Esophagus muscularis mucosa (tissue), 3 donors: ENCODE measurements at regions not wholly inside any gene's neighbourhood (a gene's known extent, or its start where the extent isn't known, plus 50 kb on each side); places are given as distances from the start of the nearest gene placed in this dataset.

Experiments
- POLR2A ChIP-seq: fragments of 450-650 bp; IDR thresholded peaks from one replicate; pipeline ENCODE4 v1.6.1; 2017; ENCODE audit warnings: antibody characterized with exemption, moderate library complexity, mild to moderate bottlenecking, low read depth
- POLR2AphosphoS5 ChIP-seq, 2 donors: sonication (generic); formaldehyde crosslinking; IDR thresholded peaks; one replicate each; pipeline ENCODE4 v1.6.1; 2017; ENCODE audit warnings: antibody characterized with exemption in 2 of 2
- TF ChIP-seq, protein P1 (sequence below), 3 experiments: fragments of 200-600 bp in 2 of 3; fragments of 450-650 bp in 1 of 3; sonication (generic) in 2 of 3; IDR thresholded peaks; one replicate each; pipeline ENCODE4 v1.5.1; 2017 to 2019; ENCODE audit warnings: antibody characterized with exemption in 3 of 3, mild to moderate bottlenecking in 2 of 3, moderate library complexity in 1 of 3

GRCh38 chr3:168422843-168423242 lies 327.1 kb upstream of the GOLIM4 start:
- TF ChIP-seq, protein P1, sequence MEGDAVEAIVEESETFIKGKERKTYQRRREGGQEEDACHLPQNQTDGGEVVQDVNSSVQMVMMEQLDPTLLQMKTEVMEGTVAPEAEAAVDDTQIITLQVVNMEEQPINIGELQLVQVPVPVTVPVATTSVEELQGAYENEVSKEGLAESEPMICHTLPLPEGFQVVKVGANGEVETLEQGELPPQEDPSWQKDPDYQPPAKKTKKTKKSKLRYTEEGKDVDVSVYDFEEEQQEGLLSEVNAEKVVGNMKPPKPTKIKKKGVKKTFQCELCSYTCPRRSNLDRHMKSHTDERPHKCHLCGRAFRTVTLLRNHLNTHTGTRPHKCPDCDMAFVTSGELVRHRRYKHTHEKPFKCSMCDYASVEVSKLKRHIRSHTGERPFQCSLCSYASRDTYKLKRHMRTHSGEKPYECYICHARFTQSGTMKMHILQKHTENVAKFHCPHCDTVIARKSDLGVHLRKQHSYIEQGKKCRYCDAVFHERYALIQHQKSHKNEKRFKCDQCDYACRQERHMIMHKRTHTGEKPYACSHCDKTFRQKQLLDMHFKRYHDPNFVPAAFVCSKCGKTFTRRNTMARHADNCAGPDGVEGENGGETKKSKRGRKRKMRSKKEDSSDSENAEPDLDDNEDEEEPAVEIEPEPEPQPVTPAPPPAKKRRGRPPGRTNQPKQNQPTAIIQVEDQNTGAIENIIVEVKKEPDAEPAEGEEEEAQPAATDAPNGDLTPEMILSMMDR (IDR thresholded peaks at IDR 0.05) = no peak
- TF ChIP-seq POLR2A = no peak
- no peak for TF ChIP-seq POLR2AphosphoS5 (IDR thresholded peaks at IDR 0.05)
